ENCODE measurements at regions not wholly inside any gene's neighbourhood (a gene's known extent, or its start where the extent isn't known, plus 50 kb on each side); places are given as distances from the start of the nearest gene placed in this dataset.
A peak's percentile ranks its signal among the peaks of the same experiment; 100 is the strongest.

DNA sequence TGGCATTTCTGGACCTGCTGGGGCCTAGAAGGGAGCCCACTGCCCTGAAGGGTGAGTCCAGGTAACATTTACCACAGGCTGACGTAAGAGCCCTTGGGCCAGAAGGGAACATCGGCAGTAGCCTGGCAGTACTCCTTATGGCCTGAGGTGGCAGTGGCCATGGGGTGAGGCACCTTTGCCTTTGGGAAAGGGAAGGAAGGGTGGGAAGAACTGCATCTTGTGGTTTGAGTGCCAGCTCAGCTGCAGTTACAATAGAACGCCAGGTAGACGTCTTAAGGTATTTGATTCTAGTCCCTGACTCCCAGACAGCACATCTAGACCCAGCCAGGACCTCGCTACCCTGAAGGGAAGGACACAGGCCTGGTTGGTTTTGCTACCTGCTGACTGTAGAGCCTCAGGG lies 104.9 kb downstream of the SOX14 start:
- Histone ChIP-seq H2BK12ac (ENCODE audit: low read depth, low read length) (no peak overlapping the region), H3K56ac (replicated peaks; ENCODE audit: insufficient read length, low read depth, low read length) (no peak overlapping the region), H3K27ac (ENCODE audit: low read depth, low read length) (no peak overlapping the region), H3K4me3 (ENCODE audit: extremely low read depth in 1 of 4, insufficient read depth in 2 of 4, low read depth in 3 of 4, low read length in 4 of 4) (no peak overlapping the region), H3K9me3 (ENCODE audit: insufficient read depth in 2 of 2, low read depth in 1 of 2, low read length in 1 of 2) (peaks cover 0 to 10% of the 10 kb centered on the region in 2 experiments; a peak in 2 of 4 replicates), H3K27me3 (replicated peaks in 1 of 4; ENCODE audit: control insufficient read depth in 3 of 4, extremely low read depth in 1 of 4, insufficient read depth in 3 of 4, low read length in 3 of 4) (no peaks in the 10 kb centered on the region), H3K4me1 (replicated peaks in 1 of 4; ENCODE audit: control insufficient read depth in 3 of 4, insufficient read depth in 4 of 4, low read length in 3 of 4) (peaks cover 0 to 3% (median 0%) of the 10 kb centered on the region in 4 experiments; a peak in 1 of 7 replicates), H3K23ac (ENCODE audit: insufficient read length) (no peak overlapping the region), H2AK5ac (ENCODE audit: low read depth, low read length) (no peak overlapping the region), H2BK20ac (ENCODE audit: low read length) (no peak overlapping the region), H3K36me3 (ENCODE audit: control insufficient read depth in 2 of 4, insufficient read depth in 4 of 4, low read length in 3 of 4) (no peaks in the 10 kb centered on the region), H2AFZ (ENCODE audit: low read length) (no peak overlapping the region), H3K23me2 (ENCODE audit: low read depth, low read length) (no peaks in the 10 kb centered on the region), H3K4me2 (ENCODE audit: insufficient read depth in 1 of 2, low read depth in 2 of 2, low read length in 2 of 2) (no peak overlapping the region), H2BK120ac (replicated peaks; ENCODE audit: low read depth, low read length) (no peak overlapping the region), H4K5ac (ENCODE audit: insufficient read length, low read depth, low read length) (no peak overlapping the region), H3K79me1 (ENCODE audit: low read depth, low read length) (no peaks in the 10 kb centered on the region), H3K9ac (replicated peaks in 1 of 4; ENCODE audit: extremely low read depth in 1 of 4, low read depth in 3 of 4, low read length in 3 of 4) (no peak overlapping the region), H4K8ac (ENCODE audit: extremely low read depth, insufficient read depth, low read length) (no peak overlapping the region), H3K18ac (ENCODE audit: extremely low read depth, low read length) (no peak overlapping the region), H2BK15ac (ENCODE audit: low read length) (no peak overlapping the region), H4K91ac (replicated peaks; ENCODE audit: insufficient read length, low read length) (no peak overlapping the region), H2BK5ac (ENCODE audit: low read depth, low read length) (no peak overlapping the region), H4K20me1 (replicated peaks in 1 of 2; ENCODE audit: control insufficient read depth in 1 of 2, insufficient read depth in 2 of 2, low read length in 2 of 2) (no peaks in the 10 kb centered on the region), H3K4ac (replicated peaks; ENCODE audit: insufficient read length, low read depth, low read length) (no peak overlapping the region), H3K79me2 (ENCODE audit: control insufficient read depth in 1 of 2, insufficient read depth in 2 of 2, low read length in 2 of 2) (no peaks in the 10 kb centered on the region), H3K14ac (ENCODE audit: insufficient read length) (no peak overlapping the region)
- ChIA-PET POLR2A (ENCODE audit: partially characterized antibody) (no interaction called here), CTCF (ENCODE audit: partially characterized antibody) (interaction anchor here (0.6 to 1.6 kb wide), 2 partner anchors 22 to 33 kb away, joined by 3 to 4 read pairs; no protein-coding TSS in a partner anchor)
- 93% methylated on average over 5 of the region's 5 CpGs; no CpG with 5 or more reads in 1 of the 2 experiments for WGBS, 2 experiments (ENCODE audit: extremely low coverage in 1 of 2, insufficient coverage in 1 of 2, insufficient read length in 1 of 2, insufficient replicate concordance in 2 of 2, low coverage in 1 of 2, low lambda C conversion rate in 2 of 2, missing lambda C conversion rate in 1 of 2)
- TF ChIP-seq, protein P1, sequence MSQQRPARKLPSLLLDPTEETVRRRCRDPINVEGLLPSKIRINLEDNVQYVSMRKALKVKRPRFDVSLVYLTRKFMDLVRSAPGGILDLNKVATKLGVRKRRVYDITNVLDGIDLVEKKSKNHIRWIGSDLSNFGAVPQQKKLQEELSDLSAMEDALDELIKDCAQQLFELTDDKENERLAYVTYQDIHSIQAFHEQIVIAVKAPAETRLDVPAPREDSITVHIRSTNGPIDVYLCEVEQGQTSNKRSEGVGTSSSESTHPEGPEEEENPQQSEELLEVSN (IDR thresholded peaks at IDR 0.05), result no peak
- TF ChIP-seq JUND (IDR thresholded peaks at IDR 0.05; ENCODE audit: low read length), result no peak
- TF ChIP-seq BRCA1 (IDR thresholded peaks at IDR 0.05; ENCODE audit: low read depth, low read length), result no peak
- TF ChIP-seq RAD21 (IDR thresholded peaks at IDR 0.05 in 1 of 2, conservative IDR thresholded peaks at IDR 0.05 in 1 of 2; ENCODE audit: low read depth in 2 of 2, low read length in 2 of 2), result peak in 1 of 2 experiments; percentile 10; a peak in 1 of 4 replicates
- TF ChIP-seq, protein P2, sequence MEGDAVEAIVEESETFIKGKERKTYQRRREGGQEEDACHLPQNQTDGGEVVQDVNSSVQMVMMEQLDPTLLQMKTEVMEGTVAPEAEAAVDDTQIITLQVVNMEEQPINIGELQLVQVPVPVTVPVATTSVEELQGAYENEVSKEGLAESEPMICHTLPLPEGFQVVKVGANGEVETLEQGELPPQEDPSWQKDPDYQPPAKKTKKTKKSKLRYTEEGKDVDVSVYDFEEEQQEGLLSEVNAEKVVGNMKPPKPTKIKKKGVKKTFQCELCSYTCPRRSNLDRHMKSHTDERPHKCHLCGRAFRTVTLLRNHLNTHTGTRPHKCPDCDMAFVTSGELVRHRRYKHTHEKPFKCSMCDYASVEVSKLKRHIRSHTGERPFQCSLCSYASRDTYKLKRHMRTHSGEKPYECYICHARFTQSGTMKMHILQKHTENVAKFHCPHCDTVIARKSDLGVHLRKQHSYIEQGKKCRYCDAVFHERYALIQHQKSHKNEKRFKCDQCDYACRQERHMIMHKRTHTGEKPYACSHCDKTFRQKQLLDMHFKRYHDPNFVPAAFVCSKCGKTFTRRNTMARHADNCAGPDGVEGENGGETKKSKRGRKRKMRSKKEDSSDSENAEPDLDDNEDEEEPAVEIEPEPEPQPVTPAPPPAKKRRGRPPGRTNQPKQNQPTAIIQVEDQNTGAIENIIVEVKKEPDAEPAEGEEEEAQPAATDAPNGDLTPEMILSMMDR (IDR thresholded peaks at IDR 0.05; ENCODE audit: control extremely low read depth in 1 of 3, insufficient read depth in 1 of 3, low read depth in 1 of 3, low read length in 3 of 3), result peak in 2 of 3 experiments; percentile 42 to 49; a peak in 2 of 4 replicates
- no peak for TF ChIP-seq TBP (IDR thresholded peaks at IDR 0.05; ENCODE audit: low read depth, low read length)
- TF ChIP-seq RXRA (IDR thresholded peaks at IDR 0.05; ENCODE audit: insufficient read depth, low read depth, low read length), result no peak
- no peak for TF ChIP-seq KDM1A (IDR thresholded peaks at IDR 0.05; ENCODE audit: borderline replicate concordance, low read length)
- FAIRE-seq, result no peak
- DNase-seq (ENCODE audit: low read depth in 1 of 2, low spot score in 2 of 2), result no peak

Measured in H1 (cell line).